Astrocyte (in vitro differentiated cells and primary cell): ENCODE measurements at regions not wholly inside any gene's neighbourhood (a gene's known extent, or its start where the extent isn't known, plus 50 kb on each side); places are given as distances from the start of the nearest gene placed in this dataset.

Source experiments
- DNase-seq: peaks from one replicate; pipeline ENCODE4 v3.0.0-alpha.2; 2010; ENCODE audit warnings: low read depth
- FAIRE-seq: peaks from 2 replicates; lab custom pipeline; 2011; peaks lifted over from hg19 to GRCh38; lab: Jason Lieb, UNC
- H2AFZ ChIP-seq: 2 replicates; pipeline ENCODE4 v1.6.0; 2012; ENCODE audit warnings: low read depth, low read length, inconsistent platforms
- H3K27ac ChIP-seq: 2 replicates; pipeline ENCODE4 v1.5.1; 2011; ENCODE audit warnings: low read depth, low read length, inconsistent platforms
- H3K27me3 ChIP-seq: 2 replicates; pipeline ENCODE4 v1.6.0; 2011; ENCODE audit warnings: low read length, inconsistent platforms; ENCODE audit not compliant: insufficient read depth
- H3K36me3 ChIP-seq: 2 replicates; pipeline ENCODE4 v1.5.1; 2011; ENCODE audit warnings: low read length, inconsistent platforms; ENCODE audit not compliant: insufficient read depth
- H3K4me1 ChIP-seq: 2 replicates; pipeline ENCODE4 v1.5.1; 2011; ENCODE audit warnings: low read length, inconsistent platforms; ENCODE audit not compliant: insufficient read depth
- H3K4me2 ChIP-seq: 2 replicates; pipeline ENCODE4 v1.6.0; 2012; ENCODE audit warnings: low read length, inconsistent platforms
- H3K4me3 ChIP-seq: 2 replicates; pipeline ENCODE4 v1.5.1; 2011; ENCODE audit warnings: low read depth, mild to moderate bottlenecking, low read length, inconsistent platforms; ENCODE audit not compliant: insufficient read depth
- H3K79me2 ChIP-seq: 2 replicates; pipeline ENCODE4 v1.6.0; 2012; ENCODE audit warnings: mild to moderate bottlenecking, low read length, inconsistent platforms; ENCODE audit not compliant: insufficient read depth
- H3K9ac ChIP-seq: 2 replicates; pipeline ENCODE4 v1.6.0; 2012; ENCODE audit warnings: mild to moderate bottlenecking, low read length, inconsistent platforms
- H3K9me3 ChIP-seq: 2 replicates; pipeline ENCODE4 v1.5.1; 2012; ENCODE audit warnings: low read depth, mild to moderate bottlenecking, low read length, inconsistent platforms; ENCODE audit not compliant: insufficient read depth
- H4K20me1 ChIP-seq: 2 replicates; pipeline ENCODE4 v1.6.0; 2012; ENCODE audit warnings: low read length, inconsistent platforms; ENCODE audit not compliant: insufficient read depth
- H3K27ac Mint-ChIP-seq: one replicate; pipeline ENCODE4 v1.8.0; 2021; ENCODE audit warnings: mild to moderate bottlenecking, mixed read lengths; ENCODE audit not compliant: unreplicated experiment
- H3K27me3 Mint-ChIP-seq: one replicate; pipeline ENCODE4 v1.8.0; 2021; ENCODE audit warnings: low read depth, mixed read lengths; ENCODE audit not compliant: unreplicated experiment
- H3K36me3 Mint-ChIP-seq: one replicate; pipeline ENCODE4 v1.8.0; 2021; ENCODE audit warnings: low read depth, mixed read lengths; ENCODE audit not compliant: unreplicated experiment
- H3K4me1 Mint-ChIP-seq: one replicate; pipeline ENCODE4 v1.8.0; 2021; ENCODE audit warnings: low read depth, mixed read lengths; ENCODE audit not compliant: unreplicated experiment
- H3K4me3 Mint-ChIP-seq: one replicate; pipeline ENCODE4 v1.8.0; 2021; ENCODE audit warnings: mild to moderate bottlenecking, moderate library complexity, mixed read lengths; ENCODE audit not compliant: unreplicated experiment
- H3K9me3 Mint-ChIP-seq: one replicate; pipeline ENCODE4 v1.8.0; 2021; ENCODE audit warnings: mild to moderate bottlenecking, mixed read lengths; ENCODE audit not compliant: unreplicated experiment
- CTCF ChIP-seq: IDR thresholded peaks from 2 replicates; pipeline ENCODE4 v1.5.1; 2011; ENCODE audit warnings: low read depth, mild to moderate bottlenecking, inconsistent platforms, low read length, moderate library complexity; ENCODE audit not compliant: insufficient read depth
- EZH2 ChIP-seq: IDR thresholded peaks from 2 replicates; pipeline ENCODE4 v1.6.1; 2012; ENCODE audit warnings: mild to moderate bottlenecking, low read length, inconsistent platforms; ENCODE audit not compliant: insufficient read depth

- no peaks in the 10 kb centered on the region for H3K36me3 ChIP-seq
- FAIRE-seq (no peak), DNase-seq (no peak)
- peaks cover 60% of the 10 kb centered on the region for H3K27me3 Mint-ChIP-seq
- H3K4me1 Mint-ChIP-seq = no peaks in the 10 kb centered on the region
- no peaks in the 10 kb centered on the region for H3K79me2 ChIP-seq
- H3K27me3 ChIP-seq = peaks cover 29% of the 10 kb centered on the region
- no peak overlapping the region for H3K27ac Mint-ChIP-seq
- no peak overlapping the region for H3K27ac ChIP-seq
- H3K9ac ChIP-seq = no peak overlapping the region
- H3K4me1 ChIP-seq = no peaks in the 10 kb centered on the region
- H4K20me1 ChIP-seq = no peaks in the 10 kb centered on the region
- no peaks in the 10 kb centered on the region for H3K9me3 ChIP-seq
- TF ChIP-seq EZH2 (no peak), CTCF (no peak)
- H3K36me3 Mint-ChIP-seq = no peaks in the 10 kb centered on the region
- no peak overlapping the region for H2AFZ ChIP-seq
- H3K4me3 Mint-ChIP-seq = no peak overlapping the region
- H3K4me2 ChIP-seq = no peak overlapping the region
- no peaks in the 10 kb centered on the region for H3K9me3 Mint-ChIP-seq
- no peak overlapping the region for H3K4me3 ChIP-seq
Observed at GRCh38 chr5:1661831-1662558, 137.6 kb downstream of the MRPL36 start.

- TF ChIP-seq CTCF (no peak), EZH2 (no peak)
- H3K36me3 ChIP-seq = no peaks in the 10 kb centered on the region
- H3K9ac ChIP-seq = no peak overlapping the region
- DNase-seq = no peak
- Mint-ChIP-seq H3K27me3 (peaks cover 62% of the 10 kb centered on the region), H3K4me1 (no peaks in the 10 kb centered on the region), H3K9me3 (no peaks in the 10 kb centered on the region), H3K27ac (no peak overlapping the region), H3K36me3 (no peaks in the 10 kb centered on the region), H3K4me3 (no peak overlapping the region)
- H3K4me2 ChIP-seq = no peak overlapping the region
- no peaks in the 10 kb centered on the region for H3K79me2 ChIP-seq
- no peaks in the 10 kb centered on the region for H3K9me3 ChIP-seq
- H4K20me1 ChIP-seq = no peaks in the 10 kb centered on the region
- H3K27ac ChIP-seq = no peak overlapping the region
- H3K4me3 ChIP-seq = no peak overlapping the region
- FAIRE-seq = no peak
- H2AFZ ChIP-seq = no peak overlapping the region
- H3K4me1 ChIP-seq = no peaks in the 10 kb centered on the region
- peaks cover 25% of the 10 kb centered on the region for H3K27me3 ChIP-seq
Observed at GRCh38 chr5:1661311-1661710, 137.6 kb upstream of the LPCAT1 start.

GRCh38 chr5:1660511-1660910 lies 136.8 kb upstream of the LPCAT1 start:
- Mint-ChIP-seq H3K36me3 (no peaks in the 10 kb centered on the region), H3K27ac (no peak overlapping the region), H3K9me3 (no peaks in the 10 kb centered on the region), H3K27me3 (peaks cover 56% of the 10 kb centered on the region), H3K4me1 (no peaks in the 10 kb centered on the region), H3K4me3 (no peak overlapping the region)
- Histone ChIP-seq H2AFZ (no peak overlapping the region), H3K36me3 (no peaks in the 10 kb centered on the region), H3K4me2 (no peak overlapping the region), H3K9me3 (no peaks in the 10 kb centered on the region), H3K79me2 (no peaks in the 10 kb centered on the region), H3K27me3 (peaks cover 22% of the 10 kb centered on the region), H3K9ac (no peak overlapping the region), H3K4me1 (no peaks in the 10 kb centered on the region), H4K20me1 (no peaks in the 10 kb centered on the region), H3K4me3 (no peak overlapping the region), H3K27ac (no peak overlapping the region)
- no peak for FAIRE-seq
- no peak for TF ChIP-seq EZH2
- TF ChIP-seq CTCF = no peak
- DNase-seq = no peak
